ENCODE measurements at regions not wholly inside any gene's neighbourhood (a gene's known extent, or its start where the extent isn't known, plus 50 kb on each side); places are given as distances from the start of the nearest gene placed in this dataset.

DNA sequence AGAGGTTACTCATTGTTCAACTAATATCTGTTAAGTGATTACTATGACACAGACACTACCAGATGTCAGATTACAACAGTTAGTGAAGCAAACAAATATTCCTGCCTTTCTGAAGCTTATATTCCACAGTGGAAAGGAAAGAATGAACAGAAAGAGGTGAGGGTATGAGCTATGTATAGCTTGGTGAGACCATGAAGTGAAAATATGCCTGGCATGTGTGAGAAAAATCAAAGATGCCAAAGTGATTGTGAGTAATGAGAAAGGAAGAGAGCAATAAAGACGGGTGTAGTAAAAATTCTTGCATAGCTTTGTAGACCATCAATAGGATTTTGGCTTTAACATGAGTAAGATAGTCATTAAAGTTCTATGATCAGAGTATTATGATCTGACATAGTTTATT lies 734.5 kb upstream of the NUDT12 start:
- H3K4me3 ChIP-seq (ENCODE audit: low read length in 2 of 2), result no peak overlapping the region
- no peak overlapping the region for H3K9ac ChIP-seq (ENCODE audit: low read depth in 1 of 2, low read length in 2 of 2)
- H3K9me3 ChIP-seq (ENCODE audit: control insufficient read depth in 2 of 2, low read length in 2 of 2), result no peaks in the 10 kb centered on the region
- no peak overlapping the region for H3K27ac ChIP-seq (ENCODE audit: low read depth in 2 of 2, low read length in 2 of 2)
- no peaks in the 10 kb centered on the region for H3K27me3 ChIP-seq (ENCODE audit: control insufficient read depth in 2 of 2, insufficient read depth in 2 of 2, low read length in 2 of 2)
- H3K36me3 ChIP-seq (ENCODE audit: control insufficient read depth in 2 of 2, insufficient read depth in 2 of 2, low read length in 2 of 2), result no peaks in the 10 kb centered on the region
- H3K4me1 ChIP-seq (ENCODE audit: control insufficient read depth in 2 of 2, insufficient read depth in 2 of 2, low read length in 2 of 2), result no peaks in the 10 kb centered on the region

DNA sequence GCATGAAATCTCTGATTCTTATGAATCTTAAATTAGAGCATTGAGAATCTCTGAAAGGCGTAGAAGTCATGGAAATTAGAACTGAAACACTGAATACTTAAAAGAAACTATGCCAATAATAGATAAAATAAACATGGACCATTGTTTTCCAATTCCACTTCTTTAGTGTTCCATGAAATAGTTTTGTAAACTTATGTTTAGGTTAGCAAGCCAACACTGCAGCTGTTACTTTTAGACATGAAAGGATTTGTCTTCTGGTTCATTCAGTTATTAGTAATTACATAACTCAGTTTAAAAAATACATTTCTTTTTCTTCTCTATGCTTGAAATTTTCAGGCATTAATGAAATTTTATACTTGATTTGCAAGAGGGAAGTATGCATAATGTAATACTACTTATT lies 733.4 kb upstream of the NUDT12 start:
- H3K4me1 ChIP-seq (ENCODE audit: control insufficient read depth in 2 of 2, insufficient read depth in 2 of 2, low read length in 2 of 2), result no peaks in the 10 kb centered on the region
- H3K36me3 ChIP-seq (ENCODE audit: control insufficient read depth in 2 of 2, insufficient read depth in 2 of 2, low read length in 2 of 2), result no peaks in the 10 kb centered on the region
- H3K27me3 ChIP-seq (ENCODE audit: control insufficient read depth in 2 of 2, insufficient read depth in 2 of 2, low read length in 2 of 2), result no peaks in the 10 kb centered on the region
- no peak overlapping the region for H3K9ac ChIP-seq (ENCODE audit: low read depth in 1 of 2, low read length in 2 of 2)
- H3K4me3 ChIP-seq (ENCODE audit: low read length in 2 of 2), result no peak overlapping the region
- H3K27ac ChIP-seq (ENCODE audit: low read depth in 2 of 2, low read length in 2 of 2), result no peak overlapping the region
- no peaks in the 10 kb centered on the region for H3K9me3 ChIP-seq (ENCODE audit: control insufficient read depth in 2 of 2, low read length in 2 of 2)

GRCh38 chr5:104283136-104283535 lies 720.5 kb upstream of the NUDT12 start:
- Histone ChIP-seq H3K4me1 (ENCODE audit: control insufficient read depth in 2 of 2, insufficient read depth in 2 of 2, low read length in 2 of 2) (no peaks in the 10 kb centered on the region), H3K27ac (ENCODE audit: low read depth in 2 of 2, low read length in 2 of 2) (no peak overlapping the region), H3K9me3 (ENCODE audit: control insufficient read depth in 2 of 2, low read length in 2 of 2) (no peaks in the 10 kb centered on the region), H3K9ac (ENCODE audit: low read depth in 1 of 2, low read length in 2 of 2) (no peak overlapping the region), H3K4me3 (ENCODE audit: low read length in 2 of 2) (no peak overlapping the region), H3K36me3 (ENCODE audit: control insufficient read depth in 2 of 2, insufficient read depth in 2 of 2, low read length in 2 of 2) (no peaks in the 10 kb centered on the region), H3K27me3 (ENCODE audit: control insufficient read depth in 2 of 2, insufficient read depth in 2 of 2, low read length in 2 of 2) (no peaks in the 10 kb centered on the region)

GRCh38 chr5:104273725-104274124 lies 711.1 kb upstream of the NUDT12 start:
- Histone ChIP-seq H3K9me3 (ENCODE audit: control insufficient read depth in 2 of 2, low read length in 2 of 2) (no peaks in the 10 kb centered on the region), H3K27ac (ENCODE audit: low read depth in 2 of 2, low read length in 2 of 2) (no peak overlapping the region), H3K4me3 (ENCODE audit: low read length in 2 of 2) (no peak overlapping the region), H3K27me3 (ENCODE audit: control insufficient read depth in 2 of 2, insufficient read depth in 2 of 2, low read length in 2 of 2) (no peaks in the 10 kb centered on the region), H3K4me1 (ENCODE audit: control insufficient read depth in 2 of 2, insufficient read depth in 2 of 2, low read length in 2 of 2) (no peaks in the 10 kb centered on the region), H3K9ac (ENCODE audit: low read depth in 1 of 2, low read length in 2 of 2) (no peak overlapping the region), H3K36me3 (ENCODE audit: control insufficient read depth in 2 of 2, insufficient read depth in 2 of 2, low read length in 2 of 2) (no peaks in the 10 kb centered on the region)

- Histone ChIP-seq H3K27me3 (ENCODE audit: control insufficient read depth in 2 of 2, insufficient read depth in 2 of 2, low read length in 2 of 2) (no peaks in the 10 kb centered on the region), H3K4me3 (ENCODE audit: low read length in 2 of 2) (no peak overlapping the region), H3K9me3 (ENCODE audit: control insufficient read depth in 2 of 2, low read length in 2 of 2) (no peaks in the 10 kb centered on the region), H3K9ac (ENCODE audit: low read depth in 1 of 2, low read length in 2 of 2) (no peak overlapping the region), H3K36me3 (ENCODE audit: control insufficient read depth in 2 of 2, insufficient read depth in 2 of 2, low read length in 2 of 2) (no peaks in the 10 kb centered on the region), H3K4me1 (ENCODE audit: control insufficient read depth in 2 of 2, insufficient read depth in 2 of 2, low read length in 2 of 2) (no peaks in the 10 kb centered on the region), H3K27ac (ENCODE audit: low read depth in 2 of 2, low read length in 2 of 2) (no peak overlapping the region)
Measured at GRCh38 chr5:104267320-104268015, 704.9 kb upstream of the NUDT12 start.

- Histone ChIP-seq H3K27ac (ENCODE audit: low read depth in 2 of 2, low read length in 2 of 2) (no peak overlapping the region), H3K4me3 (ENCODE audit: low read length in 2 of 2) (no peak overlapping the region), H3K9me3 (ENCODE audit: control insufficient read depth in 2 of 2, low read length in 2 of 2) (no peaks in the 10 kb centered on the region), H3K36me3 (ENCODE audit: control insufficient read depth in 2 of 2, insufficient read depth in 2 of 2, low read length in 2 of 2) (no peaks in the 10 kb centered on the region), H3K27me3 (ENCODE audit: control insufficient read depth in 2 of 2, insufficient read depth in 2 of 2, low read length in 2 of 2) (no peaks in the 10 kb centered on the region), H3K4me1 (ENCODE audit: control insufficient read depth in 2 of 2, insufficient read depth in 2 of 2, low read length in 2 of 2) (no peaks in the 10 kb centered on the region), H3K9ac (ENCODE audit: low read depth in 1 of 2, low read length in 2 of 2) (no peak overlapping the region)
Measured at GRCh38 chr5:104266161-104266560, 703.6 kb upstream of the NUDT12 start.

- no peak overlapping the region for H3K4me3 ChIP-seq (ENCODE audit: low read length in 2 of 2)
- H3K9ac ChIP-seq (ENCODE audit: low read depth in 1 of 2, low read length in 2 of 2), result no peak overlapping the region
- no peaks in the 10 kb centered on the region for H3K36me3 ChIP-seq (ENCODE audit: control insufficient read depth in 2 of 2, insufficient read depth in 2 of 2, low read length in 2 of 2)
- no peaks in the 10 kb centered on the region for H3K9me3 ChIP-seq (ENCODE audit: control insufficient read depth in 2 of 2, low read length in 2 of 2)
- H3K27me3 ChIP-seq (ENCODE audit: control insufficient read depth in 2 of 2, insufficient read depth in 2 of 2, low read length in 2 of 2), result no peaks in the 10 kb centered on the region
- no peak overlapping the region for H3K27ac ChIP-seq (ENCODE audit: low read depth in 2 of 2, low read length in 2 of 2)
- H3K4me1 ChIP-seq (ENCODE audit: control insufficient read depth in 2 of 2, insufficient read depth in 2 of 2, low read length in 2 of 2), result no peaks in the 10 kb centered on the region
Measured at GRCh38 chr5:104265531-104266140, 703.0 kb upstream of the NUDT12 start.

DNA sequence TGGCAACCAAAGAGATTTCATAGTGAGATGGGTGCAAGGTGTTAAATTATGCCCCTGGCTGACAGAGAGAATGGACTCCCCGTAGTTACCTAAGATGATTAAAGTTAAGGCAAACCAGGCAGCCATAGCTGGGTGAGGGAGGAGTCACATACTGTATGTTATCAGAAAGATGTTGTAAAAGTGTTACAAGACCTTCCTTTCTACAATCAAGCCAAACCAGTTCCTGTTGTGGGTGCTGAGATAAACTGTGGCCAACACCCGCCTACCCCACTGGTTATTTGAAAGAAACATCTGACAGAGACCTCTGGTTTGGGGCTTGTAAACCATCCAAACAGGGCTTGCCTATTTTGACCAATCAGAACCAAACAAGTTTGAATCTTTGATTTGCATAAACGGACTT lies 684.7 kb upstream of the NUDT12 start:
- H3K9ac ChIP-seq (ENCODE audit: low read depth in 1 of 2, low read length in 2 of 2), result no peak overlapping the region
- H3K4me3 ChIP-seq (ENCODE audit: low read length in 2 of 2), result no peak overlapping the region
- no peaks in the 10 kb centered on the region for H3K4me1 ChIP-seq (ENCODE audit: control insufficient read depth in 2 of 2, insufficient read depth in 2 of 2, low read length in 2 of 2)
- H3K9me3 ChIP-seq (ENCODE audit: control insufficient read depth in 2 of 2, low read length in 2 of 2), result no peaks in the 10 kb centered on the region
- no peak overlapping the region for H3K27ac ChIP-seq (ENCODE audit: low read depth in 2 of 2, low read length in 2 of 2)
- no peaks in the 10 kb centered on the region for H3K27me3 ChIP-seq (ENCODE audit: control insufficient read depth in 2 of 2, insufficient read depth in 2 of 2, low read length in 2 of 2)
- no peaks in the 10 kb centered on the region for H3K36me3 ChIP-seq (ENCODE audit: control insufficient read depth in 2 of 2, insufficient read depth in 2 of 2, low read length in 2 of 2)

- Histone ChIP-seq H3K4me3 (ENCODE audit: low read length in 2 of 2) (no peak overlapping the region), H3K9me3 (ENCODE audit: control insufficient read depth in 2 of 2, low read length in 2 of 2) (no peaks in the 10 kb centered on the region)
Measured at GRCh38 chr5:104241046-104241445, 678.5 kb upstream of the NUDT12 start.

GRCh38 chr5:104237586-104237985 lies 675.0 kb upstream of the NUDT12 start:
- no peaks in the 10 kb centered on the region for H3K36me3 ChIP-seq (ENCODE audit: control insufficient read depth in 2 of 2, insufficient read depth in 2 of 2, low read length in 2 of 2)
- no peak overlapping the region for H3K27ac ChIP-seq (ENCODE audit: low read depth in 2 of 2, low read length in 2 of 2)
- H3K27me3 ChIP-seq (ENCODE audit: control insufficient read depth in 2 of 2, insufficient read depth in 2 of 2, low read length in 2 of 2), result no peaks in the 10 kb centered on the region
- no peak overlapping the region for H3K4me3 ChIP-seq (ENCODE audit: low read length in 2 of 2)
- no peaks in the 10 kb centered on the region for H3K4me1 ChIP-seq (ENCODE audit: control insufficient read depth in 2 of 2, insufficient read depth in 2 of 2, low read length in 2 of 2)
- H3K9me3 ChIP-seq (ENCODE audit: control insufficient read depth in 2 of 2, low read length in 2 of 2), result no peaks in the 10 kb centered on the region
- no peak overlapping the region for H3K9ac ChIP-seq (ENCODE audit: low read depth in 1 of 2, low read length in 2 of 2)

More at GRCh38 chr5:104241046-104241445, 678.5 kb upstream of the NUDT12 start:
- Histone ChIP-seq H3K9ac (ENCODE audit: low read depth in 1 of 2, low read length in 2 of 2) (no peak overlapping the region), H3K4me1 (ENCODE audit: control insufficient read depth in 2 of 2, insufficient read depth in 2 of 2, low read length in 2 of 2) (no peaks in the 10 kb centered on the region), H3K27me3 (ENCODE audit: control insufficient read depth in 2 of 2, insufficient read depth in 2 of 2, low read length in 2 of 2) (no peaks in the 10 kb centered on the region), H3K36me3 (ENCODE audit: control insufficient read depth in 2 of 2, insufficient read depth in 2 of 2, low read length in 2 of 2) (no peaks in the 10 kb centered on the region), H3K27ac (ENCODE audit: low read depth in 2 of 2, low read length in 2 of 2) (no peak overlapping the region)
